Small intestine (tissue), 7 donors: ENCODE measurements at regions not wholly inside any gene's neighbourhood (a gene's known extent, or its start where the extent isn't known, plus 50 kb on each side); places are given as distances from the start of the nearest gene placed in this dataset.

Experiments
- DNase-seq, 2 donors: peaks; one replicate each; pipeline versions ENCODE4 v3.0.0 to v3.0.0-alpha.2; 2013
- FAIRE-seq: peaks from 2 replicates; lab custom pipeline; 2012; peaks lifted over from hg19 to GRCh38; lab: Jason Lieb, UNC
- H3K27ac ChIP-seq, 3 donors: one replicate each; pipeline ENCODE4 v1.5.1; 2013; ENCODE audit warnings: low read length in 2 of 3, mild to moderate bottlenecking in 2 of 3, control low read depth in 1 of 3, inconsistent platforms in 1 of 3, low read depth in 1 of 3, moderate library complexity in 1 of 3
- H3K27me3 ChIP-seq, 3 donors: one replicate each; pipeline ENCODE4 v1.6.1; 2013; ENCODE audit warnings: low read length in 3 of 3, inconsistent platforms in 1 of 3; ENCODE audit not compliant: control insufficient read depth in 3 of 3, insufficient read depth in 3 of 3
- H3K36me3 ChIP-seq, 3 donors: one replicate each; pipeline ENCODE4 v1.6.1; 2013; ENCODE audit warnings: low read length in 3 of 3, inconsistent platforms in 1 of 3, low read depth in 1 of 3, mild to moderate bottlenecking in 1 of 3, moderate library complexity in 1 of 3; ENCODE audit not compliant: control insufficient read depth in 3 of 3, insufficient read depth in 2 of 3
- H3K4me1 ChIP-seq, 3 donors: one replicate each; pipeline ENCODE4 v1.6.1; 2013; ENCODE audit warnings: low read length in 2 of 3, inconsistent platforms in 1 of 3, low read depth in 1 of 3, mild to moderate bottlenecking in 1 of 3, moderate library complexity in 1 of 3; ENCODE audit not compliant: control insufficient read depth in 3 of 3, insufficient read depth in 2 of 3
- H3K4me3 ChIP-seq, 3 donors: one replicate each; pipeline ENCODE4 v1.5.1; 2013; ENCODE audit warnings: low read length in 3 of 3, control low read depth in 1 of 3, inconsistent platforms in 1 of 3, low read depth in 1 of 3, mild to moderate bottlenecking in 1 of 3, moderate library complexity in 1 of 3
- H3K9me3 ChIP-seq, 2 donors: one replicate each; pipeline ENCODE4 v1.6.1; 2013; ENCODE audit warnings: low read depth in 1 of 2, low read length in 1 of 2; ENCODE audit not compliant: control insufficient read depth in 2 of 2, insufficient read depth in 1 of 2
- WGBS, 3 donors: extraction: QIAGEN DNeasy Blood & Tissue Kit; methylation state at CpG; one replicate each; pipeline ENCODE4 v1.1.7; 2013; 5-methylcytosine and 5-hydroxymethylcytosine counted together
- donor health status: healthy with polysubstance abuse.
- donor health status: control.
- donor health status: control.
- donor health status: Bipolar disorder and iron deficiency.
- donor health status: healthy.

DNA sequence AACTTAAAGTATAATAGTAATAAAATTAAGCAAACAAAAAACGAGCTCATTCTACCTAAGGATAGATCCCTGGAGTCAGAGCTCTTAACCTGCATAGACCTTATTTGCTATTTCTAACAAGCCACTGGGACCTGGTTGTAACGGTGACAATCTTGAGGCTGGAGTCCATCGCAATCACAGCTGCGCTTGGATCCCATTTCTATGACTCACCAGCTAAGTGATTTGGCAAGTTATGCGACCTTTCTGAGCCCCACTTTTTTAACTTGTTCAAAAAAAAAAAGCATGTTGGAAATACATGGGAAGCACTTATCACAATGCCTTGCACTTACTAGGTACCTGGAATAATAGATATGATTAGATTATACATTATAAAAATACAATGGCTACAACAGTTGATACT, 389.5 kb upstream of the CDH4 start:
- H3K4me3 ChIP-seq, result no peak overlapping the region
- whole genome bisulfite sequencing, 3 donors, result 59 to 69% (median 63%) methylated on average over 5 of the region's 5 CpGs
- no peaks in the 10 kb centered on the region for H3K9me3 ChIP-seq
- H3K36me3 ChIP-seq, result no peaks in the 10 kb centered on the region
- no peaks in the 10 kb centered on the region for H3K4me1 ChIP-seq
- DNase-seq (no peak), FAIRE-seq (no peak)
- no peak overlapping the region for H3K27ac ChIP-seq
- H3K27me3 ChIP-seq, result peaks cover 0 to 1% (median 0%) of the 10 kb centered on the region in 3 donors

GRCh38 chr20:60863548-60863947, 388.5 kb upstream of the CDH4 start:
- FAIRE-seq (no peak), DNase-seq (no peak)
- H3K9me3 ChIP-seq, result no peaks in the 10 kb centered on the region
- peaks cover 0 to 1% (median 0%) of the 10 kb centered on the region in 3 donors for H3K27me3 ChIP-seq
- WGBS, 3 donors, result 65 to 87% (median 67%) methylated on average over 3 of the region's 3 CpGs
- H3K27ac ChIP-seq, result no peak overlapping the region
- no peaks in the 10 kb centered on the region for H3K36me3 ChIP-seq
- H3K4me3 ChIP-seq, result no peak overlapping the region
- H3K4me1 ChIP-seq, result no peaks in the 10 kb centered on the region

GRCh38 chr20:60867589-60867988, 384.5 kb upstream of the CDH4 start:
- 82 to 91% (median 90%) methylated on average over 3 of the region's 3 CpGs for WGBS, 3 donors
- Histone ChIP-seq H3K4me3 (no peak overlapping the region), H3K36me3 (no peaks in the 10 kb centered on the region), H3K27me3 (peaks cover 0 to 1% (median 0%) of the 10 kb centered on the region in 3 donors), H3K4me1 (no peaks in the 10 kb centered on the region), H3K27ac (no peak overlapping the region), H3K9me3 (no peaks in the 10 kb centered on the region)
- FAIRE-seq, result no peak
- DNase-seq, result no peak

GRCh38 chr20:60868316-60868891, 383.7 kb upstream of the CDH4 start:
- H3K27me3 ChIP-seq, result no peaks in the 10 kb centered on the region
- H3K4me3 ChIP-seq, result no peak overlapping the region
- H3K36me3 ChIP-seq, result no peaks in the 10 kb centered on the region
- WGBS, 3 donors, result 75 to 79% (median 78%) methylated on average over 22 of the region's 22 CpGs
- no peaks in the 10 kb centered on the region for H3K9me3 ChIP-seq
- DNase-seq (no peak), FAIRE-seq (no peak)
- no peak overlapping the region for H3K27ac ChIP-seq
- H3K4me1 ChIP-seq, result no peaks in the 10 kb centered on the region

DNA sequence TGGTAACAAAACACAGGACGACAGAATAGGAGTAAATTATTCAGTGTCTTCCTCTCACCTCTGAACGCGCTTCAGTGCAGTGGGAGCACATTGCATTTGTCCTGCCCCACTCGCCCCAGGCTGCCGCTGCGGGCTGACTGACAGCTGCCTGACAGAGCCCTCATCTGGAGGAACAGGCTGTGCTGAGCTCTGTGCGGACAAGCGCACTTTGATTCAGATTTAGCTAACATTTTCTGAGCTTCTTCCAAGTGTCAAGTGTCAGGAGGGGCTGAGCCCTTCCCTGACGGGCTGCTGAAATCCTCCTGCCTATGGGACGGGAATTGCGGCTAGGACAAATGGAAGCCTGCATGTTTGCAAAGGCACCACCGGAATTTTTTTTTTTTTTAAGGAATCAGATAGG, 383.0 kb upstream of the CDH4 start:
- WGBS, 3 donors, result 45 to 54% (median 49%) methylated on average over 12 of the region's 12 CpGs
- no peaks in the 10 kb centered on the region for H3K27me3 ChIP-seq
- DNase-seq (no peak), FAIRE-seq (no peak)
- no peaks in the 10 kb centered on the region for H3K36me3 ChIP-seq
- no peak overlapping the region for H3K27ac ChIP-seq
- no peaks in the 10 kb centered on the region for H3K9me3 ChIP-seq
- H3K4me1 ChIP-seq, result no peaks in the 10 kb centered on the region
- no peak overlapping the region for H3K4me3 ChIP-seq

GRCh38 chr20:60869625-60870024, 382.4 kb upstream of the CDH4 start:
- Histone ChIP-seq H3K9me3 (no peaks in the 10 kb centered on the region), H3K27ac (no peak overlapping the region), H3K4me3 (no peak overlapping the region), H3K4me1 (no peaks in the 10 kb centered on the region), H3K27me3 (no peaks in the 10 kb centered on the region), H3K36me3 (no peaks in the 10 kb centered on the region)
- FAIRE-seq (no peak), DNase-seq (no peak)
- 76 to 83% (median 81%) methylated on average over 9 of the region's 9 CpGs for WGBS, 3 donors

DNA sequence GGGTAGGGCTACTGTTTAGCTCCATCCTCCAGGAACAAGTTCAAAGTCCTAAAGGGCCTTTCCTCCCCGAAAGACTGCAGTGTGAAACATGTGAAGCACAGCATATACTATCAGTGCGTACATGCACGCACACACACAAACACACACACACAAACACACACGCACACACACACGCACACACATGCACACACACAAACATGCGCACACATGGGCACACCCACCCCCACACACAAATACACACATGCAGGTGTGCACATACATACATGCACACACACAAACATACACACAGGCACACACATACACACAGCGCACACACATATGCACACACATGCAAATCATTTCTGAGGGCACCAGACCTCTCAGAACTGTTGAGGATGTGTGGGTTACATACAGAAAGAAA, 382.0 kb upstream of the CDH4 start:
- FAIRE-seq, result no peak
- no peaks in the 10 kb centered on the region for H3K9me3 ChIP-seq

GRCh38 chr20:60872224-60872623, 379.8 kb upstream of the CDH4 start:
- Histone ChIP-seq H3K27me3 (no peaks in the 10 kb centered on the region), H3K4me3 (no peak overlapping the region), H3K27ac (no peak overlapping the region), H3K9me3 (no peaks in the 10 kb centered on the region), H3K4me1 (no peaks in the 10 kb centered on the region), H3K36me3 (no peaks in the 10 kb centered on the region)
- DNase-seq, result no peak
- FAIRE-seq, result no peak
- 48 to 72% (median 49%) methylated on average over 8 of the region's 8 CpGs for WGBS, 3 donors

More for the DNA sequence above, 382.0 kb upstream of the CDH4 start:
- Histone ChIP-seq H3K4me1 (no peaks in the 10 kb centered on the region), H3K27me3 (no peaks in the 10 kb centered on the region), H3K36me3 (no peaks in the 10 kb centered on the region), H3K4me3 (no peak overlapping the region), H3K27ac (no peak overlapping the region)
- WGBS, 3 donors, result 91 to 95% (median 91%) methylated on average over 7 of the region's 7 CpGs
- no peak for DNase-seq
